T-helper 9 cell (primary cell): ENCODE measurements at regions not wholly inside any gene's neighbourhood (a gene's known extent, or its start where the extent isn't known, plus 50 kb on each side); places are given as distances from the start of the nearest gene placed in this dataset.

Source experiments
- DNase-seq: peaks from one replicate; pipeline ENCODE4 v3.0.0-alpha.2; 2020

- no peak for DNase-seq
These were observed 86.4 kb downstream of the FOXL1 start for GRCh38 chr16:86664522-86665318.

- no peak for DNase-seq
These were observed 86.9 kb downstream of the FOXL1 start for GRCh38 chr16:86665319-86665675.

- DNase-seq = no peak
These were observed 87.6 kb downstream of the FOXL1 start for GRCh38 chr16:86665929-86666328.

GRCh38 chr16:86667035-86667434 is 88.7 kb downstream of the FOXL1 start:
- DNase-seq = no peak

- DNase-seq = no peak
These were observed 90.0 kb downstream of the FOXL1 start for GRCh38 chr16:86668136-86668910.

GRCh38 chr16:86669285-86669805 is 91.0 kb downstream of the FOXL1 start:
- DNase-seq = no peak

GRCh38 chr16:86669937-86670749 is 91.8 kb downstream of the FOXL1 start:
- no peak for DNase-seq

- no peak for DNase-seq
These were observed 92.4 kb downstream of the FOXL1 start for GRCh38 chr16:86670750-86671234.

GRCh38 chr16:86671486-86672178 is 93.3 kb downstream of the FOXL1 start:
- DNase-seq = no peak

- no peak for DNase-seq
These were observed 94.0 kb downstream of the FOXL1 start for GRCh38 chr16:86672179-86672863.

GRCh38 chr16:86673090-86673955 is 95.0 kb downstream of the FOXL1 start:
- DNase-seq = no peak

GRCh38 chr16:86673956-86674453 is 95.7 kb downstream of the FOXL1 start:
- DNase-seq = no peak

GRCh38 chr16:86676254-86676670 is 97.9 kb downstream of the FOXL1 start:
- DNase-seq = no peak

- DNase-seq = no peak
These were observed 101.1 kb downstream of the FOXL1 start for GRCh38 chr16:86679490-86679889.

GRCh38 chr16:86680162-86680561 is 101.8 kb downstream of the FOXL1 start:
- no peak for DNase-seq

GRCh38 chr16:86680661-86681030 is 102.3 kb downstream of the FOXL1 start:
- no peak for DNase-seq

- no peak for DNase-seq
These were observed 102.8 kb downstream of the FOXL1 start for GRCh38 chr16:86681031-86681756.

GRCh38 chr16:86681757-86682106 is 103.4 kb downstream of the FOXL1 start:
- DNase-seq = no peak

GRCh38 chr16:86682219-86682904 is 104.0 kb downstream of the FOXL1 start:
- no peak for DNase-seq
